ENCODE measurements at regions not wholly inside any gene's neighbourhood (a gene's known extent, or its start where the extent isn't known, plus 50 kb on each side); places are given as distances from the start of the nearest gene placed in this dataset.
"Not testable (repeated sequence)": the region's sequence is repeated elsewhere in the genome, so short reads cannot be mapped to it uniquely, and the experiment has no call there.

DNA sequence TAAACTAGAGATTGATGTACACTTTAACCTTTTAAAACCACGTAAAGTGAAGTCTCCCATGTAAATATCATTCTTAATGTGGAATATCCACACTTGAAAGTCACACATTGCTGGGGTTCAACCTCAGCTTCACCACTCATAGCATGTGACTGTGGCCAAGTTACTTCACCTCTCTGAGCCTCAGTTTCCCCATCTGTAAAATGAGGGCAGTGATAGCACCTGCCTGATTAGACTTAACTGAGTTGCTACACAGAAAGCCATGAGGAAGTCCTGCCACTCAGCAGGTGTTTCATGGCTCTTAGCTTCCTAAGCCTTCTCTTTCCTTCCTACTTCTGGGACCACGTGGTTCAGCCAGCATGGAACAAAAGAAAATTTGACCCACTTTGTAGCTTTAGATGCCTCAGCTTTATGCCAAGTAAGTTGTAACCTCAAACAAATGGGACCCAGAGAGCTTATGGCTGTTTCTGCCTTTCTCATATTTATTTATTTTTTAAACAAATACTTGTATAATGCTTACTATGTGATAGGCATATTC is 277.3 kb upstream of the KLF3 start:
- no peak for DNase-seq

DNA sequence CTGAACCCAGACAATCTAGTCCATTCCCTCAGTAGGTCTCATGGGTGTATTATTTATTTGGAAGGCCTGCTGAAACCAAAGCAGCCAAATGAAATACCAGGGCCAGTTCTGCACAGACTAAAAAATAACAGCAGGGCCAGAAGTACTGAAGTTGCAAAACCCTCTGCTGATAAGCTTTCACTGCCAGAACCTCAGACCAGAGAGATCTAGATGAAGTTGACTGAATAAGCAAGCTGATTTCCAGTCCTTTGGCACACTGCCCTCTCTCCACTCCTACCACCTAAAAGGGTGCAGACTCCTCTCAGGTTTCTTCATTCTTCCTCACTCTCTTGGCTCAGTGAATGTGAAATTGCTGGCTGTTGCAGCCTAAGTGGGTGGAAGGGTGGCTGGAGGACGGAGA is 276.7 kb upstream of the KLF3 start:
- no peak for DNase-seq

DNA sequence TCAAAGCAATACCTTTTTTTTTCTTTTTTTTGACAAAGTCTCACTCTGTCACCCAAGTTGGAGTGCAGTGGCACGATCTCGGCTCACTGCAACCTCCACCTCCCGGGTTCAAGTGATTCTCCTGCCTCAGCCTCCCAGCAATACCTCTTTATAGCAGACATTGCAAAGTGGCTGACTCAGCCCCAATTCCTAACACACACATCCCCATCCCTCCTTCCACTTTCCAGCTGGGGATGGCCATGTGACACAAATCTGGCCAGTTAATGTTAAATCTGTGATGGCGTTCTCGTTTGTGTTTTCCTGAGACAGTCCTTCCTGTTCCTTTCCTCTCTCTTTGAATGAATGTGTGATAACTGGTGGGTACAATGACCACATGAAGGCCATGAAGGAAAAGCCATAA is 276.2 kb upstream of the KLF3 start:
- no peak for DNase-seq

DNA sequence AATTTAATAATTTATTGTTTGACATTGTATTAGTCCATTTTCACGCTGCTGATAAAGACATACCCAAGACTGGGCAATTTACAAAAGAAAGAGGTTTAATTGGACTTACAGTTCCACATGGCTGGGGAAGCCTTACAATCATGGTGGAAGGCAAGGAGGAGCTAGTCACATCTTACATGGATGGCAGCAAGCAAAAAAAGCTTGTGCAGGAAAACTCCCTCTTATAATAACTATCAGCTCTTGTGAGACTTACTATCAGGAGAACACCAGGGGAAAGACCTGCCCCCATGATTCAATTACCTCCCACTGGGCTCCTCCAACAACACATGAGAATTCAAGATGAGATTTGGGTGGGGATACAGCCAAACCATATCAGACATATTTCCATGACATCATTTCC is 275.1 kb upstream of the KLF3 start:
- DNase-seq, result not testable (repeated sequence)

DNA sequence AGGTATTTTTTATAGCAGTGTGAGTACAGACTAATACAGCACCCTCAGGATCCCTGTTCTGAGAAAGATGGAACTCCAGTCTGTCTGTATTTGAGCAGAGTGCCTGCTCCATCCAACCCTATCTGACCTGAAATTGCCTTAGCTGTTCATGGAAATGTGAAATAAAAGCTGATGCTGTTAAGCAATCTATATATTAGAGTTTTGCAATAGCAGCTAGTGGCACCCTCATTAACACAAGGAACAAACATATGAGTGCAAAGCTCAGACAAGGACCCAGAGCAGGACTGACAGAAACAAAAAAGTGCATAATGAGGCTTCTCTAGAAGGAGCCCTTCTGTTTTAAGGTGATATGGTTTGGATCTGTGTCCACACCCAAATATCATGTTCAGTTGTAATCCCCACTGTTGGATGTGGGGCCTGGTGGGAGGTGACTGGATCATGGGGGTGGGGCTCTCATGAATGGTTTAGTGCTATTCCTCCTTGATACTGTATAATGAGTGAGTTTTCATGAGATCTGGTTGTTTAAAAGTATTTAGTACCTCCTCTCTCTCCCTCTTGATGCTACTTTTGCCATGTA is 272.9 kb upstream of the KLF3 start:
- no peak for DNase-seq

DNA sequence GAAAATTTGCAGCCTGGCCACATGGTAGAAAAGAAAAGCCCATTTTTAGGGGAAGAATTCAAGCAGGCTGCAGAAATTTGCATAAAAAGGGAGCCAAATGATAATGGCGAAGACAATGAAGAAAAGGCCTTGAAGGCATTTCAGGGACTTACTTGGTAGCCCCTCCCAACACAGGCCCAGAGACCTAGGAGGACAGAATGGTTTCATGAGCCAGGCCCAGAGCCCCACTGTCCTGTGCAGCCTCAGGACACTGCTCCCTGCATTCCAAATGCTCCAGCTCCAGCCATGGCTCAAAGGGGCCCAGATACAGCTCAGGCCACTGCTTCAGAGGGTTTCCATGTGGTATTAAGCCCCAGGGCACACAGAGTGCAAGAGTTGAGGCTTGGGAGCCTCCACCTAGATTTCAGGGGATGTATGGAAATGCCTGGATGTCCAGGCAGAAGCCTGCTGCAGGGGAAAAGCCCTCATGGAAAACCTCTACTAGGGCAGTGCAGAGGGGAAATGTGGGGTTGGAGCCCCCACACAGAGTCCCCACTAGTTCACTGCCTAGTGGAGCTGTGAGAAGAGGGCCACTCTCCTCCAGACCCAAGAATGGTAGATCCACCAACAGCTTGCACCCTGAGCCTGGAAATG is 271.7 kb upstream of the KLF3 start:
- DNase-seq, result no peak

DNA sequence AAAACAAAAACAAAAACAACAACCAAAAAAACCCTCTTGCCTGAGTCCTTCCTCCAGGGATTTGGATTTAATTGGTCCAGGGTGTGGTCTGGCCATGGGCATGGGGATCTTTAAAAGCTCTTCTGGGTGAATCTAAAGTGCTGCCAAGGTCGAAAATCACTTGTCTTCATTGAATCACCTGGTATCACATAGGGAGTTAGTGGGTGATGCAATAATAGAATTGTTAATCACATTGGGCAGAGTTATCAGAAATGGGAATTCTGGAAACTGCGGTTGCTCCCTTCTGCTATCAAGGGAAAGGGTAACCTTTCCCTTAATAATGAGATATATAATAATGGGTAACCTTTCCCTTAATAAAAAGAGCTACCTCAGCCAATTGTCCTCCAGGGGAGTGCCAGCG is 267.9 kb upstream of the KLF3 start:
- no peak for DNase-seq

DNA sequence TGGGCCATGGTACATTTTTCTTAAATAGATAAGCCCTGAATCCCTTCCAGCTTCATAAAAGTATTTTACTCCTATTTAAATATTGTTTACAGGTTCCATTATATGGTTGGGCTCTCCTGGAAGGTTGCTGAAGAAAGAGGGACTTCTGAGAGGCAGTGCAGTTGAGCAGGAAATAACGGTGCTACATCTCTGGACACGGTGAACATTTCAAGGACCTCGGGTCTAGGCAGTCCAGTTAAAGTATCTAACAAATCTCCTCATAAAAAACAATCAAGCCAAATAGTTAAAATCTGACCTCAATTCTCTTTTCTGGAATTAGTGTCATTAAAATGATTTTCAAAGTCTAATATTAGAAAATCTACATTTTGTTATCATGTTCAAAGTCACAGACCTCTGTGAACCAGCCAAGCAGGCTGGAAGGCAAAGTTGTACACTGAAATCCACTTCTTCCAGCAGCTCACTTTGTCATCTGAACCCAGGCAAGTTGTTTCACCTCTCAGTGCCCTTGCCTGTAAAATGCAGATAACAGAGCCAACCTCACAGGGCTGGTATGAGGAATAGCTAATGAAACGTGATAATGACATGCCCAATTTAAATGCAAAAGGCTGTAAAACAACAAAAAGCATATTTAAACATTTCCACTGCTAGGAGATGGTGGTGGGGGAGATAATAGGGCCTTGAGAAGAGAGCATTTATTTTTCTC is 267.0 kb upstream of the KLF3 start:
- DNase-seq, result no peak

DNA sequence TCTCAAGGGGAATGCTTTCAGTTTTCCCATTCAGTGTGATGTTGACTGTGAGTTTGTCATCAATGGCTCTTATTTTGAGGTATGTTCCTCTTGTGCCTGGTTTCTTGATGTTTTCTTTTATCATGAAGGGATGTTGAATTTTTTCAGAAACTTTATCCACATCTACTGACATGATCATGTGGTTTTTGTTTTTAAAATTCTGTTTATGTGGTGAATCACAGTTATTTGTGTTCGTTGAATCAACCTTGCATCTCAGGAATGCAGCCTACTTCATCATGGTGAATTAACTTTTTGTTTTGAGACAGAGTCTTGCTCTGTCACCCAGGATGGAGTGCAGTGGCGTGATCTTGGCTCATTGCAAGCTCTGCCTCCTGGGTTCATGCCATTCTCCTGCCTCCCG is 263.1 kb upstream of the KLF3 start:
- DNase-seq, result no peak

DNA sequence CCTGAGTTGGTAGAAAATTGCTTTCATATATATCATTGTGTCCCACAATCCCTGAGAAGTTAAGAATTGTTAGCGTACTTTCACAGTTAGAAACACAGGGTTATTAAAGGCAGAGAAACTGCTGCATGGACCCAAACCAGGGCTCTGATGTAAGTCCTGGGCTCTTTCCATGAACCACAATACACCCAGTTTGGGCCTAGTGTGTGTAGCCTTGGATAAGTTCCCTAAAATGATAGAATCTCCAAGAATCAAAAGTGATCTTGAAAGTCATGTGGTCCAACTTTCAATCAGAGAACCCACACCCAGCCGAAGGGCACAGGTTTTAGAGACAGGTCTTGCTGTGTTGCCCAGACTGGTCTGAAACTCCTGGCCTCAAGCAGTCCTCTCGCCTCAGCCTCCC is 257.8 kb upstream of the KLF3 start:
- no peak for DNase-seq

DNA sequence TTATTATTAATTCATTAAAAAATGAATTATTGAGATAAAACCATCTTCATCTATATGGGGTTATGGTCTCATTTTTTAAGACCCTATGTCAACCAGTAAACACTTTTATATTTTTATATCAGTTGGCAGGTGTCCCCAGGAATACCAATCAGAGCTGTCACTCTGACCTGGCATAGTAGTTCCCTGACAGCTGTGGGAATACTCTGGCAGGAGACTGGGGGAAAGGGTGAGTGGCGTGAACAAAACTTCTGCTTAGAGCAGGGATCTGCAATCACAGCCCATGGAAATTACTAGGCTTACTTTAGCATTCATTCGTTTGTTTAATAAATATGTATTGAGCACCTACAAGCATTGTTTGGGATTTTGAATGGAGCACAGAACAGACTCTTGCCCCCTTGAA is 254.1 kb upstream of the KLF3 start:
- no peak for DNase-seq

DNA sequence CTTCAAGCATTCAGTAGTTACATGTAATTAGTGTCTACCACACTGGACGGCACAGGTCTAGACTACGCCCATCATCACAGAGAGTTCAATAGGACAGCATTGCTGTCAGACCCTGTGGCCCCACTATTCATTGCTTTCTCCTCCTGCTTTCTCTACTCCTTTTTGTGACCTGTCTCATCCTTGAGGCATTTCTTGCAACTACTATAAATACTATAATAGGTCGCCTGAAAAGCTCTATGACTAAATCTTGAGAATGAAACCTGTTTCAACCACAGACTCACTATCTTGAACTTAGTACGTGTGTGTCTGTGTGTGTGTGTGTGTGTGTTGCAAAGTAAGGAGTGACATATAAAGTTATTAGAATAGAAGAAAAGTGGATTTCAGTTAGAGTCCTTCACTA is 252.9 kb upstream of the KLF3 start:
- DNase-seq, result no peak

DNA sequence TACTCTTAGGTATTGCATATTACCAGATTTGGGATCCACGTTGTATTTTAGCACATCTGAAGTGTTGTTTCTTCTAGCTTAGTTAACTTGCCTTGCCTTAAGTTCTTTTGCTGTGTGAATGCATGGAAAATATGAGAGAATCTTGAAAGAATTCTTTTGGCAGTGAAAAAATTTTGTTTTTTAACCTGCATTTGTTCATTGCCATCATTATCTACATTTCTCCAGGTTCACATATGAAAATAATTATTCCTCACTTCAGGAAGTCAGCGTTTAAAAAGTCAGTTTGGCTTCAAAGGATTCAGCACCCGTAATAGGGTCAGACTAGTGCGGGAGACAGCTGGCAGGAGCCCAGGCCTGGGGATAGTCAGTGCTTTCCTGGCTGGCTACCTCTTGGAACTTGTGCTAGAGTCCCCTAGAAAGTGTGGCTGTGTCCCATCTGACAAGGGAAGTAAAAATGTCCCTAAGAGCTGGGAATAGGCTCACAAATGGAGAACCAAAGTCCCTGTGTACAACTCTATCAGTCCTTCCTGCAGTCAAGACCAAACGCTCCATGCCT is 251.9 kb upstream of the KLF3 start:
- DNase-seq, result no peak

DNA sequence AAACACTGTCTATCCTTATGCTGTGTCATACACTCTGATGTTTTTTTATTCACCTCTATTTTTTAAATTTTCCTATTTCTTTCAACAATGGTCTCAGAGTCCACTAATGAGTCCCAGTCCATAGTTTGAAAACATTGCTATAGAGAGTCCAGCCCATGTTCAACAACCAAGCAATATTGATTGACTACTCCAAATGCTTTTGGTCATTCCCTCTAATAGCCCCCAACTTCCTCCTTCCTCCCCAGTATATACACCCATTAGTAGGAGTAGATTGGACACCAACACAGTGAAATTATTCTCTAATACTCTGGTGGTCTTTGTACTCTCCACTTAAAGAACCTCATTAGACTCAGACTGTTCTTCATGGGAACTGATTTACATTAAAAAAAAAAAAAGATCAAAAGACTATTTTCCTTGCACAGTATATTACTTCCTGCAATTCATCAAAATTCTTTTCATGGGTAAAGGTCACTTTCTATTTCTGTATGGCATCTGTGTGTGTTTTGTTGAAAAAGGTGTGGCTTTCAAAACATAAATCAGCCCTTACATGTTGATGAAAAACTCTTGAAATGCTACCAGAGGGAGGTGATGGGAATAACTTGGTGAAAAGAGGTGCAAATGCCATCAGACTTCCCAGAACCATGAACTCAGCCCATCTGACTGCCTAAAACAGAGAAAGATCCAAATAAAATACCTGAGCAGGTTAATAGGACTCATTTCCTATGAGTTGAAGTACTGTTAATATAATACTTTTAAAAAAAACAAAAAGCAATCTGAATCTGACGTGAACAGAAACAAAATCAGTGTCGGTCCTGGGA is 250.3 kb upstream of the KLF3 start:
- no peak for DNase-seq

DNA sequence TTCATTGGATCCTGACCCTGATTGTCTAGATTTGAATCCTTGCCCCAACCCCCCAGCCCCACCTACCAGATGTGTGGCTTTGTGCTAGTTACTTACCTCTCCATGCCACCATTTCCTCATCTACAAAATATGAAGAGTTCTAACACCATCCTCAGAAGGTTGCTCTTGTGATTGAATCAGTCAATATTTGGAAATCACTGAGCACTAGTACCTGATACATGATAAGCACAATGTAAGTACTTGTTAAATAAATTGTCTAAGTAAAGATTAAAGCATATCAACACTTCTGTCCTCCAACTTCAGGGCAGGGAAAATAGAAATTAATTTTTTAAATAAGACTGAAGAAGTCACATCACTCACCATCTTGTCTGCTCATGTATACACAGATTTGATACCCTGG is 249.6 kb upstream of the KLF3 start:
- no peak for DNase-seq

DNA sequence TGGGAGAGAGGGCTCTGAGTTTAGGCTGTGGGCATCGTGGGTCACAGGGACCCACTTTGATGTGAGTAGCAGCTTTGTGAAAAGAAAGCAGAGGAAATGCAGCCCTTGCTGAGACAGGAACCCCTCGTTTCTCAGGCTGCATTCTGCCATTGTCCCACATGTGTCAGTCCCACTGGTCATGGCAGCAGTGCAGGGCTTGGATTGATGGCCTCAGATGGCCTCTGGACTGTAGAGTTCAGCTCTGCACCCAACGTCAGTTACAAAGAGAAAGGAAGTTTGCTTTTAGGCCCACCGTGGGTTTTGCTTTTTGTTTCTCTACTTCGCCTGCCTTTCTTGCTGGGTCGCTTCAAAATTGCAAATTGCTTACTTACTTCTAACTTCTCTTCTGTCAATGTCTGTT is 248.3 kb upstream of the KLF3 start:
- DNase-seq, result no peak

DNA sequence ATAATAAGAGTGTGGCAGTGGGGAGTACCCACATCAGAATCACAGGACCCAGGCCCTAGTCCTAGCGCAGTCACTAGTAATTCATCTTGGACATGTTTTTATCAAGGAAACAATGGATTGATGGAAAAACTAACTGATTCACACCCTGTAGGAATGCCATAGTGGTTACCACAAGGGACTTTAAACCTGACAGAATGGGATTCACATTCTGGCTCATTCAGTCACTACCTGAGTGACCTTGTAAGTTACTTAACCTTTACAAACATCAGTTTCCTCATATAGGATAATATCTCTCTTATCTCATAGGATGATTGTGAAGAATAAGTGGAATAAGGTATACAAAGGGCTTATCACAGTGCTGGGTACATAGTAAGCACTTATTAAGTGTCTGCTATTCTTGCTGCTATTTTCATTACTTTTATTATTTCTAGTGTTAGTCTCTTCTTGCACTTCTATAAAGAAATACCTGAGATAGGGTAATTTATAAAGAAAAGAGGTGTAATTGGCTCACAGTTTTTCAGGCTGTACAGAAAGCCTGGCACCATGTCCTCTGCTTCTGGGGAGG is 247.5 kb upstream of the KLF3 start:
- DNase-seq, result no peak

DNA sequence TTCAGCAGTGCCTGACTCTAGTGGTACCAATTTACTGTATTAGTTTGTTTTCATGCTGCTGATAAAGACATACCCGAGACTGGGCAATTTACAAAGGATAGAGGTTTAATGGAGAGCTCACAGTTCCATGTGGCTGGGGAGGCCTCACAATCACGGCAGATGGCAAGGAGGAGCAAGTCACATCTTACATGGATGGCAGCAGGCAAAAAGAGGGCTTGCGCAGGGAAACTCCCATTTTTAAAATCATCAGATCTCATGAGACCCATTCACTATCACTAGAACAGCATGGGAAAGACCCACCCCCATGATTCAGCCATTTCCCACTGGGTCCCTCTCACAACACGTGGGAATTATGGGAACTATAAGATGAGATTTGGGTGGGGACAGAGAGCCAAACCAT is 243.7 kb upstream of the KLF3 start:
- DNase-seq, result not testable (repeated sequence)

DNA sequence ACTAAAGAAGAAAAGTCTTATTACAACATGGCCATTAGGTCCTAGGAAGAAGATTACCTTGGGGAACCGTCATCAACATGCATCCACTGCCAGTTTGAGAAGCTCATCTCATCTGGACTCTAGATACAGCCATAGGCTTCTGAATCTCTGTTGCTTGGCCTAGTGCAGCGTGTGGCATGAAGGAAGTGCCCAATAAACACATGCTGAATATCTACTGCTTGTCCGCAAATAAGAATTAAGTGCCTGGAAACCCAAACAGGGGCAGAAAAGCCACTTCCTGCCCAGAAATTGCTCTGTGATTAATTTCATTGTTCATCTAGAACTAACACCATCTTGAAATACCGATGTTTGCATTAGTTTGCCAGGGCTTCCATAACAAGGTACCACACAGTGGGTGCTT is 241.1 kb upstream of the KLF3 start:
- DNase-seq, result no peak

DNA sequence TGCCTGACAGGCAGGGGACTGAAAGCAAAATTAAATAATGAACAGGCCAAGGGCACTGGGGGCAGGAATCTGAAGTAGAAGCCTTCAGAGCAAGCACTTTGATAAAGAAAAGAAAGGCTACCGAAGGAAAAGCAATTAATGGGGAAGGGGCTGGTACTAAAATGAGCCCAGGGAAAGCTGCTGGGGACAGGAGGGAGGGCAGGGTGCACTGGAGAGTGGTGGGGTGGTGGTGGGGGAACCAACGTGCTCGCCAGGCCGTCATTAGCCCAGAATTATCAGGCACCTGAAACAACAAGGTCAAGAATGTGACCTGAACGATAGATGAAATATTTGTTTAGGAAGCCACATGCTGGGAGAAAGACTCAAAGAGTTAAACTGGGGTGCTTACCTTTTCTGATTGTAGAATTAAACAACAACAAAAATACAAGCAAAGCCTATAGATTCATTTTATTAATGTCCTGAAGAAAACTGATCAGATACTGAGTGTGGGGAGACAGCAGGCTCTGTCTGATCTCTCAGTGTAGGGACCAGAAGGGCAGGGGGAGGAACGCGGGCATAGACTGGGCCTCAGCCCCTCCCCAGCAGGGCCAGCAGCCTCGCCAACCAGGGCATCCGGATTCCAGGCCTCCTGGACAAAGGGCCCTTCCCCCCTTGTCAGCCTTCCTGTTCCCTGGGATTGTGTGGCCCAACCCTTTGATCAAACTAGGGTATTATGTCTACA is 239.7 kb upstream of the KLF3 start:
- DNase-seq, result no peak

DNA sequence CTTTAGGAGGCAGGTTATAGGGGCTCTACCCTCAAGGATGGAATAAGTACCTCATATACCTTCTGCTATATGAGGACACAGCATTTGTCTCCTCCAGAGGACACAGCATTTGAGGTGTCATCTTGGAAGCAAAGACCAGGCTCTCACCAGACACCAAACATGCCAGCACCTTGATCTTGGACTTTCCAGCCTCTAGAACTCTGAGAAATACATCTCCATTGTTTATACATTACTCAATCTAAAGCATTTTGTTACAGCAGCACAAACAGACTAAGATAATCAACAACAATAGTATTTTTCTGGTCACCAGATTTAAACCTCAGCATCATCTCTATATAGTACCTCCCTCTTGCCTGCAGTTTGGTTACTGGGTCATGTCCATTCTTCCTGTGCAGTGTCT is 237.5 kb upstream of the KLF3 start:
- no peak for DNase-seq

DNA sequence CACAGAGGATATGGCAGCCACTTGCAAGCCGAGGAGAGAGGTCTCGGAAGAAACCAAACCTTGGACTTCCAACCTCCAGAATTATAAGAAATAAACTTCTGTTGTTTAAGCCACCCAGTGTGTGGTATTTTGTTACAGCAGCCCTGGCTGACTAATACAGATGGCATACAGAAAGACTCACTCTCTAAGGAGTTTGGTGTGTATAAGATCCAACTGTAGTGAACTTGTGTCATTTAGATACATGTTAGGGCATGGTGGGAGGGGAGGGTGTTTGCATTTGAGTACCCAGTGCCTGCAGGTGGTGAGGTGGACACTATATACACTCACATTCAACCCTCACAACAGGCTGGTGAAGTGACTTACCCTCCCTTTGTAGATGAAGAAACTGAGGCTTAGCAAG is 233.2 kb upstream of the KLF3 start:
- DNase-seq, result no peak

Data from DMS153 (cell line).